Keratinocyte (primary cell): ENCODE measurements at regions not wholly inside any gene's neighbourhood (a gene's known extent, or its start where the extent isn't known, plus 50 kb on each side); places are given as distances from the start of the nearest gene placed in this dataset.

Experiments used
- CTCF ChIP-seq, 3 experiments: IDR thresholded peaks in 1 of 3; conservative IDR thresholded peaks in 1 of 3; optimal IDR thresholded peaks in 1 of 3; 2 replicates in 2 of 3; 3 replicates in 1 of 3; pipeline versions ENCODE3 to v1.5.1; 2011; ENCODE audit warnings: low read length in 3 of 3, mild to moderate bottlenecking in 3 of 3, moderate library complexity in 2 of 3, control low read depth in 1 of 3, inconsistent platforms in 1 of 3; ENCODE audit not compliant: insufficient read depth in 2 of 3; ENCODE audit errors: extremely low read depth in 1 of 3
- EZH2 ChIP-seq: IDR thresholded peaks from one replicate; pipeline ENCODE4 v1.6.1; 2012; ENCODE audit warnings: inconsistent platforms, mild to moderate bottlenecking, low read length, moderate library complexity

GRCh38 chr13:73590795-73591194 lies 532.0 kb downstream of the KLF5 start:
- TF ChIP-seq EZH2 (no peak), CTCF (optimal IDR thresholded peaks at IDR 0.05 in 1 of 3, IDR thresholded peaks at IDR 0.05 in 1 of 3, conservative IDR thresholded peaks at IDR 0.05 in 1 of 3; ENCODE audit: extremely low read depth in 1 of 3, insufficient read depth in 2 of 3, low read length in 3 of 3) (no peak)
